SK-N-MC (cell line): ENCODE measurements at regions not wholly inside any gene's neighbourhood (a gene's known extent, or its start where the extent isn't known, plus 50 kb on each side); places are given as distances from the start of the nearest gene placed in this dataset.

Source experiments
- EZH2 ChIP-seq: fragments of 200-600 bp; sonication (generic); IDR thresholded peaks from one replicate; pipeline ENCODE4 v1.6.1; 2017; ENCODE audit warnings: antibody characterized with exemption
- FOXP2 ChIP-seq: optimal IDR thresholded peaks from 2 replicates; pipeline ENCODE3; 2011; ENCODE audit warnings: mild to moderate bottlenecking, moderate library complexity; ENCODE audit not compliant: insufficient read depth; ENCODE audit errors: extremely low read length, control extremely low read depth

- no peak for TF ChIP-seq FOXP2
- TF ChIP-seq EZH2 = no peak
These were observed 292.6 kb upstream of the IRX3 start for GRCh38 chr16:54579106-54579728.
